ENCODE measurements at regions not wholly inside any gene's neighbourhood (a gene's known extent, or its start where the extent isn't known, plus 50 kb on each side); places are given as distances from the start of the nearest gene placed in this dataset.

DNA sequence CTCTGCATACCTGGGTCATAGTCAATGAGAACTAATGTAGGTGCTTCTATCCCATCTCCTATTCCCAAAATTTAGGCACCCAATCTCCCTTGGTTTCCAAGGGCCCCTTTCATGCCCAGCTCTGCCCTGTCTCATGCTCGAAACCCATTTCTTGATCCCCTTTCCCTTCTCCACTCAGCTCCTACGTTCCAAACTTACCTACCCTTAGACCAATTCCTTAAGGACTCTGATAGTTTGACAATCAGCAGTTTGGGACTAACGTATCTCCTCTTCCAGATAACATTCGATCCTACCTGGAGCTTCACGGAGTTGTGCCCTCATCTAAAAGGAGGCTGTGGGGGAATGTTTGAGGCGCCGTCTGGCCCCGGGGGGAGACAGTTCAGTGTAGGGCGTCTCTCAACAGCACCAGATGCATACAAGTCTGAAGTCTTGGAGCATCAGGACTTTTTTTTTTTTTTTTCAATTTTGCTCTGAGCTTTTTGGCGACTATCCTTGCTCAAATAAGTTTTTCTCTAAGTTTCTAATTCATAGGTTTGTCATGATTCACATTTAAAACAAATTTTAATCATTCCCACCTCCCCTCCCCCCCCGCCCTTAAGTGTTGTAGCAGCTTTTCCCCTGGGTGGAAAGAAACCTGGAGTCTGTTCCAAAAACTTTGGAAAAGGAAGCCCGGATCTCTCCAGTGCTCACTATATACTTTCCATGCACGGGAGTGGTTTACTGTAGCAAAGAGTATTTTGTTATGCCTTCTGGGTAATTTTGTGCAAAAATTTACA is 141.2 kb upstream of the LGALSL start:
- DNase-seq (ENCODE audit: low read depth in 4 of 4, low spot score in 1 of 4), result no peak

DNA sequence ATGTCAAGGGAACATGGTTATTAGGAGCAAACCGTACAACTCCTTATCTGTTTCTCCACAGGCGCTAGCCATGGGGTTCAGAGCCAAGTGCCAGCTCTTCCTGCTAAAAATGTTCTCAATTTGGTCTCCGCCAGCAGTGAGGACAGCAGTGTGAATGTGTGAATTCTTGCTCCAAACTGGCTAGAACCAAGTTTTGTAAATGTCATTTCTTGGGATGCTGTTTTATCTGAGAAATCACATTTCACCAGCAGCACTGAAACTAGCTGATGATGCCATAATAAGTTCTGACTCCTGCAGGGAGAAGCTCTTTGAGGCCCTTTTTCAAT is 140.6 kb upstream of the LGALSL start:
- no peak for DNase-seq (ENCODE audit: low read depth in 4 of 4, low spot score in 1 of 4)

DNA sequence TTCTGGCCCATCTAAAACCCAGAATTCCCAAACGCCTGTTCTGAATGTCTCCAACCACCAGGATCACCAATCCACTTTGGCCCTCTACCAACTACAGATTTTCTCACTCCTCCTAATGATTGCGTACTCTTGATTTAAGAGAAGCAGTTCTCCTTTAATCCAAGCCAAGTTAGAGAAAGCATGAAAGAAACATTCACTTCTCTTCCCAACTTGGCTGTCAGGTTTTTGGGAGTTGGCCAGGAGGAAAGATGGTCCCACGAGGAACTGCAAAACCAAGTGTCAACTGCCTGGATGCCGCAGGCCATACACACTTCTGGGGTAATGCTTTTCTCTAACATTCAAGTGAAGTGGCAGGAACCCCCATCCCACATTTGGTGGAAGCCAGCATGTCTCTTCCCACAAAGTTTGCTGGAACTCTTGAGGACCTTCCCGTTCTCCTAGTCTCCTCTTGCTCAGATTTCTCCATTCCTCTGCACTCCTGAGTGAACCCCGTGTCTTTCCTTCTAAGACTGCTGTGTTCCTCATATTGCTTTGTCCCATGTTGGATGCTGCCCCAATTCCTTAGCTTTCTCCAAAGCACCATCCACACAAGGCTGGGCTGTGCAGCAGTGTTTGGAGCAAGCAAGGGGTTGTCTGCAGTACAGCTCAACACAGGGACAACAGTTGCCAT is 138.5 kb upstream of the LGALSL start:
- DNase-seq (ENCODE audit: low read depth in 4 of 4, low spot score in 1 of 4), result no peak

DNA sequence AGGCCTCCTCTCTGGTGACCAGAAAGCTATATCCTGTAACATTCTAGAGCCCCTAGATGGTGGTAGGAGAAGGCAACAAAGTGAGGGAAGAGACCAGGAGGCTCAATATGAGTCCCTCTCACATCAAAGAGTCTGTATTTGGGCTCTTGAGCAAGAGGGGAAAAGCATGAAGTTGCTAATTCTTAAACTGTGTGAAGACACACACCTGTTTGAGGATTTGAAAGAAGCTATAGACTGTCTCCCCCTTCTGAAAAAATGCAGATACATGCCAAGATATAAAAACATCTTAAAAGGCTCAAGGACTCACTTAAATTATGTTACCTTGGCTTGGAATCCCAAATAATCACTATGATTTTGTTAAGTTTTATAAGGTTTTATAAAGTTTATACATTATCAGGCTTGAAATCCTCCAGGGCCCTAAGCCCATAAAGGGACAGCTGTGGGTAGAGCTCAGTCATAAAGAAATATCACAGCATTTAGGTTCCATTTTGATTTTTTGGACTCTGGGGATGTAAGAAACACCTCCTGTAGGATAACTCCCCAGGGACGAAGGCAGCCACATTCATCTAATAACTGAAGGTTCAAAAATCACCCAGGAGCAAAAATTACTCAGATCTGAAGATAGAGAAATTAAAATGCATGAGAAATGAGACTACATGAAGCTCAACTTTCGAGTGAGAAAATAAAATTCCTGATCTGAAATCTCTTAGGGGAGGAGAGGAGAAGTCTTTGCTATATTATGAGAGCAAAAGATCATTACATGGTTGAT is 136.1 kb upstream of the LGALSL start:
- DNase-seq (ENCODE audit: low read depth in 4 of 4, low spot score in 1 of 4), result no peak

DNA sequence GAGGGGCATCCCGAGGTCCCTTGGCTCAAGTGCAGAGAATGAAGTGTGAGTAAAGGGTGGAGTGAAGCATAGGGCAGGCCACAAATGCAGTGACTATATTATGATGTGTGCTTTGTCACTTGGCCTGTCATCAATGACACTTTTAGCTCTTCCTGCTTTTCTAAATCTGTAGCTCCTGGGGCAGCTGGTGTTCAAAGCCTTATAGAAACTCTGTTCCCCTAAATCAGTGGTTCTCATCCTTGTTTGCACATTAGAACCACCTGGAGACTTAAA is 135.6 kb upstream of the LGALSL start:
- DNase-seq (ENCODE audit: low read depth in 4 of 4, low spot score in 1 of 4), result no peak

DNA sequence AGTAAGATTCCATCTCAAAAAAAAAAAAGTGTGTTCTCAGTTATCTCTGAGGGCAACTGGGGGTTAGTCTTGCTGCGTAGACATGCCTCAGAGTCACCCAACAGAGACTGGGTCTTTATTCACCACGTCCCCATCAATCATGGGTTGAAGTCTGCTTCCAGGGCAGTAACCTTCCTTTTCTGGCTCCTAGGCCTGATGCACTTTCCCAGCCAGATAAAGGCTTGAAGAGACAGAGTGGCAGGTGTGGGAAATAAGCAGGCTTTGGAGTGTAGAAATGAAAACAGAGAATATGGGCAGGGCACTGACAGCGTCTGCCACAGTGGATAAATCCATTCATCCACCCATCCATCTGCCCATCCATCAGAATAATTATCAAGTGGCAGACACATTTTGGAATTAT is 134.1 kb upstream of the LGALSL start:
- DNase-seq (ENCODE audit: low read depth in 4 of 4, low spot score in 1 of 4), result no peak

DNA sequence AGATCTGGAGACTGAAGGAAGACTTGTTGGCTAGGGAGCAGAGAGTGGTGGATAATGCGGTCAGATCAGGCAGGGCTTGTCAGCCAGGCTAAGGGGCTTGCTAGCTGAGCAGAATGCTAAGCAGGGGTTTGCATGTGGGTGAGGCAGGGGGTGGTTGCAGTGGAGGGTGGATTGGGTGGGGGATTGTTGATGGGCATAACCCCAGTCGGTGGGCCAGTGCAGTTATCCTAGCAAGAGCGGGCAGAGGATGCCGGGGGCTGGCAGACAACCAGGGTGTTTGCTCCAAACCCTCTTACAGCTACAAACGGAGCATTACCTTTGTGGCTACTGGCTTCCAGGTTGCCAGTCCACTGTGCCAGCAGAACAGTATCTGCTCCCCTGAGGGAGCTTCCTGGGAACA is 131.5 kb upstream of the LGALSL start:
- DNase-seq (ENCODE audit: low read depth in 4 of 4, low spot score in 1 of 4), result no peak

DNA sequence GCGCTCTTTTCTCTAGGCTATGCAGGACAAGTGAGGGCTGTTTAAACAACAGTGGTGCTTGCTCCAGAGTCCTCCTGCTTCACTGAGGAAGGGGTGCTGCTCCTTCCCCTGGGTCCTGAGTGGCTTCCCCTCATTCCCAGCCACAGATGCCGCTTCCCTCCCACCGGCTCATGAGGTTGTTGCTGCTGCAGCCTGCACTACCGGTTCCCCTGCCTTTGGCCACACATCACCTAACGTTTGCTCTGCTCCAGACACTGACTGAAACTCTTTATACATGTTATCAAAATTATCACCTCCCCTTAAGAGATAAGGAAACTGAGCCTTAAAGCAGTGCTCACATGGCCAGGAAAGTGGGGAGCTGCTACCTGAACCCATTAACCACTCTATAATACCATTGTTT is 130.8 kb upstream of the LGALSL start:
- no peak for DNase-seq (ENCODE audit: low read depth in 4 of 4, low spot score in 1 of 4)

DNA sequence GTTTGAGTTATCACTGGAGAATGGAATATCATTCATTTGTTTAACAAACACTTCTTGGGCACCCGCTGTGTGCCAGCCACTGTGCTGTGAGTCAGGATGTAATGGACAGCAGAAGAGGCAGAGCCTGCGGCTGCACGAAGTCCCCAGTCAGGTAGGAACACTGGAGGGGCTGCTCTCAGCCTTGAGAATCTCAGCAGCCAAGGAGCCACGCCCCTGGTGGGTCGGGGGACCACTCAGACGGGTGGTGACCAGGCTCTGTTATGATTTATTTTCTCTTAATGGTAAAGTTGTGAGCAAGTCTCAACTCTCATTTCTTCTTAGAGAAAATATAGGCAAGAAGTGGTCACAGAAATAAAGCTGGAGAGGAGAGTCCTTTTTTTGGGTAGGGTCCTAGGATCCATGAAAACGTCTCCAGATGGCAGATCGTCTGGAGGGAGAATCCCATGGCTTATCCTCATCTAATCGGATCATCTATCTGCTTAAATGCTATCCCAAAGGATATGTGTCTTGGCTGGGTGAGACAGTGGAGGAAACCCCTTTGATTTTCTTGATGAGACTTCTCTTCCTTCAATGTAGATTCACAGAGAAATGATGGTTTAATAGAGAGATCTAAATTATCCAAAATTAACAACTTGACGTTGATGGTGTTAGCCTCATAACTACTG is 129.1 kb upstream of the LGALSL start:
- DNase-seq (ENCODE audit: low read depth in 4 of 4, low spot score in 1 of 4), result no peak

DNA sequence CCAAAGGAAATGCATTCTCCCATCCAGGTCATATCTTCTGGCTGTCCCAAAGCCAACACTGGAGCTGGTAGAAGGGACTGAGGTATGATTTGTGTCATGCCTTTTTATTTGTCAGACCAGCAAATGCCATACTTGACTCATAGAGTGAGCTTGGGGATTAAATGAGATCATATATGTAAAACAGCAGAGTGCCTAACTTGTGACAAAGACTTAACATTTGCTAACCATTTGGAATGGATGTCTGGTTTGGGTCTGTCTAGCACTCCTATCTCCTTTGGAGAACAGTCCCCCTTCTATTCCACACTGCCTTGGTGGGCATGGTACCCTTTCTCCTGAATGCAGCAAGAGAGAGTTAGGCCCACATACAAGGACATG is 128.5 kb upstream of the LGALSL start:
- DNase-seq (ENCODE audit: low read depth in 4 of 4, low spot score in 1 of 4), result no peak

DNA sequence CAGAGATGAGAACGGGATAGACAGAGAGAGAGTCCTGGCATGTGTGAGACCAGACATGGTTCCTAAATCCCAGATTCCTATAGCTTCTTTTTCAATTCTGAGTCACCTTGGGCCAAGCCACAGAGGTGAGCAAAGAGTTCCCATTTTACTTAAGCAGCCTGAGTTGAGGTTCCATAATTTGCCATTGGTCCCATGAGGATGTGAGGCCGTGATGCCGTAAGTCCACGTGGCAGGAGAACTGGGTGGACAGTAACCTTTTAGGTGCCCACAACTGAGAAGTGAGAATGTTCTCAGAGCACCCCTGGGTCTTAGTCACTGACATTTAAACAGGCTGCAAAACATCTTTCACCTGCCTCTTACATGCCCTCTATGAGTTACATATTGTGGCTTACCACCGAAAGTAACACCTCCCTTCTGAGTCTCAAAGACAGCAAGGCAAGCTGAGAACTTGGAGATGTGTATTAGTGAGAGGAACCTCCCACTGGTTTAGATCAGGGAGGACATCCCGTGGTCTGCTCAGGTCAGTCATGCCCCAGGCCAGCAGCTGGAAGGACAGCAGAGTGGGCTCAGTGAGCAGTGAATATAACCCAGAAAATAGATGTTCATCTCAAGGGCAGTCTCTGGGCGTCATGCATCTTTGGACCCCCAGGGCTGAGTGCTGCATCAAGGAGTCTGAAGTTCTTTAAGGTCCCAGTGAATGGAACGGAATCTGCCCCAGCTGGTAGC is 127.9 kb upstream of the LGALSL start:
- peak in 3 of 4 experiments; percentile 27 to 32 (median 28) for DNase-seq (ENCODE audit: low read depth in 4 of 4, low spot score in 1 of 4)

DNA sequence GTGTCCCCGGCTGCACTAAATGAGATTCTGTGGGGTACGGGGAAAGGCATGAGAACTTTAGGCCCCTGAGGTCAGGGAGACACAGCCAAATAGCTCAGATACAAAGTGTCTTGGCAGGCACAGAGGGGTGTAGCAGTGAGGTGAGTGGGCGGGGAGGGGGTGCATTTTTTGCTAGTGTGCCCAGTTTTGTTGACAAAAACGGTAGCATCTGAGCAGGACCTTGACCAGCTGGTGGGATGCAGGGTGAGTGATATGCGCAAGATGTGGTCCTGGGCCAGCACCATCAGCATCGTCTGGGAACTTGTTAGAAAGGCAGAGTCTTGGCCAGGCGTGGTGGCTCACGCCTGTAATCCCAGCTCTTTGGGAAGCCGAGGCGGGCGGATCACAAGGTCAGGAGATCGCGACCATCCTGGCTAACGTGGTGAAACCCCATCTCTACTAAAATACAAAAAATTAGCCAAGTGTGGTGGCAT is 127.3 kb upstream of the LGALSL start:
- no peak for DNase-seq (ENCODE audit: low read depth in 4 of 4, low spot score in 1 of 4)

DNA sequence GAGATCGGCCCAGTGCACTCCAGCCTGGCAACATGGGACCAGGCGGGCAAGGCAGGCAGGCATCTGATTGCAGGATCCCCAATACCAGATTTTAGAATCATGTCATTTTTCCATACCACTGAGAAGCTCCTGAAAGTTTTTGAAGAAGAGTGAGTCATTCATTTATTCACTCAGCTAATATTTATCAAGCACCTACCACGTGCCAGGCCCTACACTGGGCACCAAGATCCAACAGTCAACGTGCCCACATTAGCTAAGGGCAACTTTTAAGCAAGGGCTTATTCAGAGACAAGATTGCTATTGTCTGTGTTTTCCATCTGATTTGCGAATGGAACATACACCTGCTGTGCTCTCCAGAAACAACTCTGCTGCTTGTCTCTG is 126.8 kb upstream of the LGALSL start:
- DNase-seq (ENCODE audit: low read depth in 4 of 4, low spot score in 1 of 4), result no peak

DNA sequence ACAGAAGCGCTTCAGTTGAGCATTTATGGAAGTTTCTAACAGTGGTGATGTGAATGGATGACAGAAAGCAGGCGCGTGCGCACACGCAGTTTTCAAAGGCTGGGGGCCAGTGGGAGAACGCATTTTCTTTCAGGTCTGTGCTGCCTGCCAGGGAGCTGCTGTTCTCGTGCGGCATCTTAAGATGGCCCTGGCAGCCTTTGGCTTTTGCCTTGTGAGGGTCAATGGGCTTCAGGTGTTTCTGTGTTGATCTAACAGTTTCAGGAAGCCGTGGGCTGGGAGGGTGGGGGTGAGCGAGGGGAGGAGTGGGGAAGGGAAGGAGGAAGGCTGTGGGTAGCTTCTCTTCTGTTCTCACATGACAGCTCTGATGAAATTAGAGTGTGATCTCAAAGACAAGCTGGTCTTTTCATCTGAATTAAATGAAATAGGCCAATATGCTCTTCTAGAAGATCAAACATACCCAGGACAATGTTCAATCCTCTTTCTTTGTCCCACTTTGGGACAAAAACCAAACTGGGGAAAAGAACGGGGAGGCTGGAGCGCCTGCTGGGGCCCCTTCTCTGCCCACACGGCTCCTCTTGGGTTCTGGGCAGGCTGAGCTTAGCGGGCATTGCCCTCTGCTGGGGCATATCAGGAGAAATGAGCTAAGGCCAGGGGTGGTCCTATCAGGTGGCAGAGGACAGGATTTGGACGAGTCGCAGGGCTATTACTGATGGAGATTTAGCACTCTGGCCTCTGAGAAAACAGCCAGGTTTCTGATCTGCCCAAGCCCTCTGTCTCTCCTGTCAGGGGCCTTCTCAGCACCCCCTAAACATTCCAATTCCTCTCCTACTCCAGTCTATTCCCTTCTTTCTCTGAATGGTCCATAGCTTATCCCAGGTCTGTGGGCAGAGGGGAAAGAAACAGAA is 126.2 kb upstream of the LGALSL start:
- peak in 1 of 4 experiments; percentile 33 for DNase-seq (ENCODE audit: low read depth in 4 of 4, low spot score in 1 of 4)

DNA sequence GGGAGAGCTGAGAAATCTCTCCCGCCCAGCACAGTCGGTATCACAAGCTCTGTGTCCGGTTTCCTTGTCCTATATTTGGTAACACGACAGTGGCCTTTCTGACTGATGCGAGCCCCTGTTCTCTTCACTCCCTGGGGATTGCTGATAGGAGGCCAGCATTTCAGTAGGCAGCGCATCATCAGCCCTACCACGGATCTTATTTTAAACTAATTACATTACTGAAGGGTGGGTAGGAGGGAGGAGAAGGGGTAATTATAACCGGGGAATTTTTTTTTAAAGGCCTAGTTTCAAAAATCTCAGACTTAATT is 125.6 kb upstream of the LGALSL start:
- no peak for DNase-seq (ENCODE audit: low read depth in 4 of 4, low spot score in 1 of 4)

DNA sequence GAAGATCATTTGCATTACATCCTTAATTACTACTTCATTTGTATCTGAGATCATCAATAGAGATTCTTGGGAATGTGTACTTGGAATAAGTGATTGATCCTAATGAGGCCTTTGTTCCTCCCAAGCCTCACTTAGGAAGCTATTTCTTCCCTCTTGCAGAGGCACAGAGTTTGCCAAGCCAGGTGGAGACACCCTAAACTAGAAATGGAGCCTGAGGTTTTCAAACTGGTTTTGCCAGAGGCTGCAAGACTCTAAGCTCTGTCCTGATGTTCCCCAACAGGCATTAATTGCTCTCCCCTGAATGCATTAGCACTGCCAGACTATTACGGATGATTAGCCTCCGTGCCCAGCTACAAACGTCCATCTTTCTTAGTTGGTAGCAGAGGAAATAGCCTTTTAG is 125.2 kb upstream of the LGALSL start:
- no peak for DNase-seq (ENCODE audit: low read depth in 4 of 4, low spot score in 1 of 4)

DNA sequence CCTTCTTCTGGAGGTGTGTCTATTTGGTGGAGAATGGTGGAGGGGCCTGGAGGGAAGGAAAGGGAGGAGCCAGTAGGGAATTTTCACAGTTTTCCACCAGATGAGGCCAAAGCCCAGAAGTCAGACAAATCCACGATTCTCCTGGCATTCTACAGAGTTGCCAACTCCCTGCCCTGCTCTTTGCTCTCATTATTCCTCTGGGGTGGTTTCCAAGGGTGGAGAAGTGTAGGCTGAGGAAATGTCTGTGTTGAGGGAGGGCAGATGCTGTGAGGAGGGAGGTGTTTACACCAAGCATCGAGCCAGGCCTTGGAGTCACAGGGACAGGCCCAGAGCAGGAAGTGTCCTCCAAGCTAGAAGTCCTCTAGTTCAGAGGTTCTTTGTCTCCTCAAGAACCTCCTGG is 124.1 kb upstream of the LGALSL start:
- DNase-seq (ENCODE audit: low read depth in 4 of 4, low spot score in 1 of 4), result no peak

DNA sequence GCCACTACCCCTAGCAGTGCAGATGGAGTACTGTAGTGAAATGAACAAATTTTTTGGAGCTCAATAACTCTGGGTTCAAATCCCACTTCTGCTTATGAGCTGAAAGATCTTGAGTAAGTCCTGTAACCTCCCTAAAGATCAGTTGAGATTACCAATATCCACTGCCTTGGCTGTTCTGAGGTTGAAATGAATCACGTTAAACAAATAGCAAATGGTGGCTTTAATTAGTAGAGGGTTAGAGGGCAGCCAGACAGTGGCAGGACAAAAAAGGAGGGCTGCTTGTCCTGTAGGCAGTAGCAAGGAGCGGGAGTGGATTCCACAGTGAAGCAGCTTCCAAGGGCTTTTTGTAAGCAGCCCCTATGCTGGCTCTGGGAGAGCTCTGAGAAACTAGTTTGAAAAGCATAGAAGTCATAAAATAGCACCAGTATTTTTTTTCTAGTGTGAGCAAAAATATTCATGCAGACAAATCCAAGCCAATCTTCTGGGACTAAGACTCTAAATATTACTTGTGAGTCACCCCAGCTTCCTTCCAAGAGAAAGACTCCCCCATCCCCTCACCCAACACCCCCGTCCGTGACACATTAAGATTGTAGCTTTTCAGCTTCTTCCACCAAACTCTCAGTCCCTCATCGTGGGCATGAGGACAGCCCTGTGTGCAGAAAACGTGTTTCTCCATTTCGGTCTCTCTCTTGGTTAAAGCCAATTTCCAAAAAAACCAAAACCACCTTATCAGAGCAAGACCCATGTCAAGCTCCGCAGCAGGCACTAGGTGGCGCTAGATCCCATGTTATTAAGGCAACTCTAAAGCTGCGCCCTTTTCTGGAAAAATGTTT is 123.5 kb upstream of the LGALSL start:
- peak; percentile 65 to 76 (median 70) for DNase-seq (ENCODE audit: low read depth in 4 of 4, low spot score in 1 of 4)

DNA sequence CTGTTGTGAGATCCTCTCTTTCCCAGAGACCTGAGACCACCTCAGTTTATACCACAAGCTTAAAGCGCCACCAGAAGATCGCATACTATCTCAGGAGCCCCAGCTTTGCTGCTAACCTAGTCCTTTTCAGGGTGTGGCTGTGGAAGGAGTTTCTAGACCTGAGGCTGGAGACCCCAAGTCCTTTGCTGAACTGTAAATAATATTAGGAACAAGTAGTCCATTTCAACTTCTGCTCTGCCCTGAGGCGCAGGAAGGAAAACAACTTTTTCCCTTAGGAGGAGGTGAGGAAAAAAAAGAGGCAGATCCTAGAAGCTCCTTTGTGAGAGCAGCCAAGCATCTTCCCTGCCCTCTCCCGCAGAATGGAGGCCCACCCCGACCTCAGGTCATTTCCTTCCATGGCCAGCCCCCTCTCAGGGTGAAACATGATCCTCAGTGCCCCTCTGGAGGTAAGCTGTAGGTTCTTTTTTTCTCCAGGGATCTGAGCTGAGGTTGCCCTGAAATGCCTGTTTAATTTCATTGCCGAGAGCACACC is 122.8 kb upstream of the LGALSL start:
- DNase-seq (ENCODE audit: low read depth in 4 of 4, low spot score in 1 of 4), result no peak
